ENCODE measurements at regions not wholly inside any gene's neighbourhood (a gene's known extent, or its start where the extent isn't known, plus 50 kb on each side); places are given as distances from the start of the nearest gene placed in this dataset.

GRCh38 chr18:6488956-6489355 is 74.2 kb upstream of the L3MBTL4 start:
- H3K9me3 ChIP-seq (ENCODE audit: control extremely low read depth in 1 of 3, control insufficient read depth in 2 of 3, insufficient read depth in 1 of 3, low read length in 2 of 3), result no peaks in the 10 kb centered on the region
- H3K4me2 ChIP-seq (replicated peaks; ENCODE audit: low read depth, low read length, poor library complexity, severe bottlenecking), result no peak overlapping the region
- no peaks in the 10 kb centered on the region for H3K79me2 ChIP-seq (ENCODE audit: control insufficient read depth, insufficient read depth, low read length)
- H2AFZ ChIP-seq (ENCODE audit: insufficient read depth, low read depth, low read length, poor library complexity, severe bottlenecking), result no peak overlapping the region
- Mint-ChIP-seq H3K9me3 (ENCODE audit: insufficient read depth) (no peaks in the 10 kb centered on the region), H3K4me3 (no peak overlapping the region), H3K27me3 (peaks cover 9% of the 10 kb centered on the region), H3K27ac (no peak overlapping the region), H3K4me1 (peaks cover 1% of the 10 kb centered on the region)
- ChIA-PET POLR2A (no interaction called here), CTCF (no interaction called here)
- TF ChIP-seq EZH2 (IDR thresholded peaks at IDR 0.05; ENCODE audit: borderline replicate concordance, insufficient read depth, low read depth, low read length, poor library complexity, severe bottlenecking), result no peak
- TF ChIP-seq CTCF (IDR thresholded peaks at IDR 0.05), result no peak
- no peaks in the 10 kb centered on the region for H3K36me3 ChIP-seq (replicated peaks in 1 of 2; ENCODE audit: control extremely low read depth in 1 of 2, control insufficient read depth in 1 of 2, extremely low read depth in 1 of 2, insufficient read depth in 2 of 2, low read length in 1 of 2)
- no peak overlapping the region for H3K9ac ChIP-seq (ENCODE audit: low read length)
- H3K27ac ChIP-seq (ENCODE audit: low read length in 2 of 2), result no peak overlapping the region
- no peak for ATAC-seq (ENCODE audit: low read depth)
- intact Hi-C loops (cut with micrococcal nuclease), result loop anchor here (10.0 kb wide), 1 partner anchor 1414 kb away; no protein-coding TSS in a partner anchor
- H3K27me3 ChIP-seq (replicated peaks in 1 of 4; ENCODE audit: control extremely low read depth in 1 of 4, control insufficient read depth in 3 of 4, insufficient read depth in 4 of 4, low read length in 3 of 4), result no peaks in the 10 kb centered on the region
- no peak for DNase-seq
- no CpG with 5 or more reads among the region's 1 CpG for WGBS (ENCODE audit: insufficient coverage)
- H4K20me1 ChIP-seq (ENCODE audit: control insufficient read depth, insufficient read depth, low read length, poor library complexity, severe bottlenecking), result no peaks in the 10 kb centered on the region
- no peak overlapping the region for H3K4me3 ChIP-seq (ENCODE audit: control extremely low read depth in 1 of 5, extremely low read depth in 1 of 5, insufficient read depth in 1 of 5, low read depth in 2 of 5, low read length in 4 of 5)
- no peaks in the 10 kb centered on the region for H3K4me1 ChIP-seq (ENCODE audit: control insufficient read depth in 2 of 2, insufficient read depth in 2 of 2, low read length in 2 of 2)

- no peaks in the 10 kb centered on the region for H3K9me3 Mint-ChIP-seq (ENCODE audit: insufficient read depth)
- H3K4me3 Mint-ChIP-seq, result no peak overlapping the region
- Histone ChIP-seq H2AFZ (ENCODE audit: insufficient read depth, low read depth, low read length, poor library complexity, severe bottlenecking) (no peak overlapping the region), H3K4me1 (ENCODE audit: control insufficient read depth in 2 of 2, insufficient read depth in 2 of 2, low read length in 2 of 2) (no peaks in the 10 kb centered on the region), H3K4me2 (replicated peaks; ENCODE audit: low read depth, low read length, poor library complexity, severe bottlenecking) (no peak overlapping the region), H4K20me1 (ENCODE audit: control insufficient read depth, insufficient read depth, low read length, poor library complexity, severe bottlenecking) (no peaks in the 10 kb centered on the region), H3K9me3 (ENCODE audit: control extremely low read depth in 1 of 3, control insufficient read depth in 2 of 3, insufficient read depth in 1 of 3, low read length in 2 of 3) (no peaks in the 10 kb centered on the region), H3K27me3 (replicated peaks in 1 of 4; ENCODE audit: control extremely low read depth in 1 of 4, control insufficient read depth in 3 of 4, insufficient read depth in 4 of 4, low read length in 3 of 4) (no peaks in the 10 kb centered on the region), H3K27ac (ENCODE audit: low read length in 2 of 2) (no peak overlapping the region), H3K4me3 (ENCODE audit: control extremely low read depth in 1 of 5, extremely low read depth in 1 of 5, insufficient read depth in 1 of 5, low read depth in 2 of 5, low read length in 4 of 5) (no peak overlapping the region), H3K36me3 (replicated peaks in 1 of 2; ENCODE audit: control extremely low read depth in 1 of 2, control insufficient read depth in 1 of 2, extremely low read depth in 1 of 2, insufficient read depth in 2 of 2, low read length in 1 of 2) (no peaks in the 10 kb centered on the region), H3K79me2 (ENCODE audit: control insufficient read depth, insufficient read depth, low read length) (no peaks in the 10 kb centered on the region), H3K9ac (ENCODE audit: low read length) (no peak overlapping the region)
- H3K4me1 Mint-ChIP-seq, result peaks cover 1% of the 10 kb centered on the region
- POLR2A ChIA-PET, result no interaction called here
- peaks cover 9% of the 10 kb centered on the region for H3K27me3 Mint-ChIP-seq
- CTCF ChIA-PET, result no interaction called here
- no peak for TF ChIP-seq CTCF (IDR thresholded peaks at IDR 0.05)
- no peak for TF ChIP-seq EZH2 (IDR thresholded peaks at IDR 0.05; ENCODE audit: borderline replicate concordance, insufficient read depth, low read depth, low read length, poor library complexity, severe bottlenecking)
- DNase-seq (no peak), ATAC-seq (ENCODE audit: low read depth) (no peak)
- no peak overlapping the region for H3K27ac Mint-ChIP-seq
- intact Hi-C loops (cut with micrococcal nuclease), result loop anchor here (10.0 kb wide), 1 partner anchor 1415 kb away; no protein-coding TSS in a partner anchor
- WGBS (ENCODE audit: insufficient coverage), result 60% methylated on average over 1 of the region's 2 CpGs
Observed at GRCh38 chr18:6489977-6490376, 75.3 kb upstream of the L3MBTL4 start.
